ENCODE measurements at regions not wholly inside any gene's neighbourhood (a gene's known extent, or its start where the extent isn't known, plus 50 kb on each side); places are given as distances from the start of the nearest gene placed in this dataset.

DNA sequence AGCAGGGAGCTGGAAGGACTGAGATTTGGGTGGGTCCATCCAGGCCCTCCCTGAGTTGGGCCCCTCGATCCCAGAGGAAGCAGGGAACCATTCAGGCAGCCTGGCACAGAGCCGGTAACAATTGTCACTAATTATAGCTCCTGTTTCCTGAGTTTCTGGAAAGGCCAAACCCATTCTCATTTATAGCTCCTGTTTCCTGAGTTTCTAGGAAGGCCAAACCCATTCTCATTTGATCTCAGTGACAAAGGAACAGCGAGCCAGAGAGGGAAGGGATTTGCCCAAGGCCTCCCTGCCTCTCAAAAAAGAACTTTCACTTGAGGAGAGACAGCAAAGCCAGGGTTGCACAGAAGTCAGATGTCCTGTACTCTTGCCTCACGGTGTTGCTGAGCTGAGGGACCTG, 521.9 kb downstream of the TYW1 start:
- Histone ChIP-seq H3K36me3 (ENCODE audit: control insufficient read depth, insufficient read depth, low read length) (no peaks in the 10 kb centered on the region), H3K27me3 (replicated peaks; ENCODE audit: control insufficient read depth, insufficient read depth, low read length) (no peaks in the 10 kb centered on the region), H3K4me3 (replicated peaks; ENCODE audit: low read depth, low read length) (no peak overlapping the region)
- TF ChIP-seq CTCF (IDR thresholded peaks at IDR 0.05; ENCODE audit: insufficient read depth, low read length, poor library complexity, severe bottlenecking), result no peak
- DNase-seq (ENCODE audit: extremely low read depth, insufficient read length), result no peak

DNA sequence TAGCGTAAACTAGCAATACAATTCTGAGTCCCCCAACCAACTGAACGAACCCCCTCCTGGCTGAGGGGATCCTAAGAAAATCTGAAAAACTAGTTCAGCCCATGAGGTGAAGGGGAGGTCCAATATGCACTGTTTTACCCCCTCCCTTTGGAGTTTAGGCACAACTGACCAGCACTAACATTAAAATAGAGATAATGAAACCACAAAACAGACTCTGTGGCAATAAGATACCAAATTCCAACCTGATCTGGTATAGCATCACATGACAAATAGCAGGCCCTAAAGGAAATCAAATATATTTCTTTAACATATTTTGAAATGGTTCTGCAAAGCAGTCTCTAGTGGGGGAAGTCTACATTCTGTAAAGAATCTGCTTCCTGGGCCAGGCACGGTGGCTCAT, 522.5 kb downstream of the TYW1 start:
- no peak for DNase-seq (ENCODE audit: extremely low read depth, insufficient read length)
- no peak overlapping the region for H3K4me3 ChIP-seq (replicated peaks; ENCODE audit: low read depth, low read length)
- no peaks in the 10 kb centered on the region for H3K27me3 ChIP-seq (replicated peaks; ENCODE audit: control insufficient read depth, insufficient read depth, low read length)
- TF ChIP-seq CTCF (IDR thresholded peaks at IDR 0.05; ENCODE audit: insufficient read depth, low read length, poor library complexity, severe bottlenecking), result no peak
- H3K36me3 ChIP-seq (ENCODE audit: control insufficient read depth, insufficient read depth, low read length), result no peaks in the 10 kb centered on the region

- Histone ChIP-seq H3K4me3 (replicated peaks; ENCODE audit: low read depth, low read length) (no peak overlapping the region), H3K27me3 (replicated peaks; ENCODE audit: control insufficient read depth, insufficient read depth, low read length) (no peaks in the 10 kb centered on the region), H3K36me3 (ENCODE audit: control insufficient read depth, insufficient read depth, low read length) (no peaks in the 10 kb centered on the region)
- no peak for DNase-seq (ENCODE audit: extremely low read depth, insufficient read length)
- no peak for TF ChIP-seq CTCF (IDR thresholded peaks at IDR 0.05; ENCODE audit: insufficient read depth, low read length, poor library complexity, severe bottlenecking)
Observed at GRCh38 chr7:67522504-67522903, 525.9 kb downstream of the TYW1 start.

DNA sequence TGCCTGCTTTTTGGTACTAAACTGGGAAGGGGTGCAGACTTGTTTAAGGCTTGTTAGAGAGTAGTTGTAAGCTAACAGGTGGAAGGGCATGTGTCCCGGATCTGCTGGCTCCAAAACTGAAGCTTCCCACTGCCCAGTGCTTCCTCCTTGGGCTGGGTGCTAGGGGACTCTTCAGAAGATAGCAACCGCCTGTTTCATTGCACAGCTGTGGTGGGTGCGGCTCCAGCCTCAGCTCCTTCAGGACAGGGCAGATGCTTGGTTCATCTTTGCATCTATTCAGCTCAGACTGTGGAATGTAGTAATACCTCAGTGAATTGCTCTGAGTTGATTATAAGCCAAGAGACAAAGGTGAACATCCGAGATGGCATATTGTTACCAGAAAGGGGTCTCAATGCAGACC, 527.1 kb downstream of the TYW1 start:
- DNase-seq (ENCODE audit: extremely low read depth, insufficient read length), result no peak
- H3K27me3 ChIP-seq (replicated peaks; ENCODE audit: control insufficient read depth, insufficient read depth, low read length), result no peaks in the 10 kb centered on the region
- no peak overlapping the region for H3K4me3 ChIP-seq (replicated peaks; ENCODE audit: low read depth, low read length)
- no peaks in the 10 kb centered on the region for H3K36me3 ChIP-seq (ENCODE audit: control insufficient read depth, insufficient read depth, low read length)
- TF ChIP-seq CTCF (IDR thresholded peaks at IDR 0.05; ENCODE audit: insufficient read depth, low read length, poor library complexity, severe bottlenecking), result no peak

DNA sequence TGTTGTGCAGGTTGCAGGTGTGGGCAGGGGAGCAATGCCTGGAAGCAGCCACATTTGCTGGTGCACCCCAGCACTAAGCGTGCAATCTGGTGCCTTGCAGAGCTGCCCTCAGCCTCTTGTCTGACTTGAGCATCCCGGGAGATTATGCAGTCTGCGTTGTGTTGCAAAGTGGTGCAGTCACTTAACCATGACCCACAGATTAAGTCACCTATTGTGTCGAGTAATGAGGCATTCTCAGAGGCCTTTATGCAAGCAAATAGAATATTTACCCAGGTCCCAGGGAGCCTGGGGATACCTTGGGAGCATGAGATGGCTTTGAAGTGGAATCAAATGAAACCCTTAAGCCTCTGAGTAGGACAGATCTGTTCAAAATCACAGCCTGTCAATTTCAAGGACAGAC, 529.0 kb downstream of the TYW1 start:
- TF ChIP-seq CTCF (IDR thresholded peaks at IDR 0.05; ENCODE audit: insufficient read depth, low read length, poor library complexity, severe bottlenecking), result no peak
- no peaks in the 10 kb centered on the region for H3K27me3 ChIP-seq (replicated peaks; ENCODE audit: control insufficient read depth, insufficient read depth, low read length)
- H3K36me3 ChIP-seq (ENCODE audit: control insufficient read depth, insufficient read depth, low read length), result no peaks in the 10 kb centered on the region
- no peak overlapping the region for H3K4me3 ChIP-seq (replicated peaks; ENCODE audit: low read depth, low read length)
- no peak for DNase-seq (ENCODE audit: extremely low read depth, insufficient read length)

GRCh38 chr7:67535241-67535989, 538.8 kb downstream of the TYW1 start:
- DNase-seq (ENCODE audit: extremely low read depth, insufficient read length), result no peak
- Histone ChIP-seq H3K36me3 (ENCODE audit: control insufficient read depth, insufficient read depth, low read length) (no peaks in the 10 kb centered on the region), H3K4me3 (replicated peaks; ENCODE audit: low read depth, low read length) (no peak overlapping the region), H3K27me3 (replicated peaks; ENCODE audit: control insufficient read depth, insufficient read depth, low read length) (no peaks in the 10 kb centered on the region)
- no peak for TF ChIP-seq CTCF (IDR thresholded peaks at IDR 0.05; ENCODE audit: insufficient read depth, low read length, poor library complexity, severe bottlenecking)

Data from GM06990 (cell line).